Nephron progenitor cell (in vitro differentiated cells): ENCODE measurements at regions not wholly inside any gene's neighbourhood (a gene's known extent, or its start where the extent isn't known, plus 50 kb on each side); places are given as distances from the start of the nearest gene placed in this dataset.

Experiments used
- DNase-seq: peaks from one replicate; pipeline ENCODE4 v3.0.0; 2021
- H3K27ac Mint-ChIP-seq: 2 replicates; pipeline ENCODE4 v1.8.0; 2021; ENCODE audit warnings: mild to moderate bottlenecking, moderate library complexity, mixed read lengths
- H3K27me3 Mint-ChIP-seq: 2 replicates; pipeline ENCODE4 v1.8.0; 2021; ENCODE audit warnings: mild to moderate bottlenecking, low read depth, mixed read lengths; ENCODE audit not compliant: poor library complexity
- H3K36me3 Mint-ChIP-seq: 2 replicates; pipeline ENCODE4 v1.8.0; 2021; ENCODE audit warnings: low read depth, mixed read lengths
- H3K4me1 Mint-ChIP-seq: 2 replicates; pipeline ENCODE4 v1.8.0; 2021; ENCODE audit warnings: mixed read lengths
- H3K4me3 Mint-ChIP-seq: 2 replicates; pipeline ENCODE4 v1.8.0; 2021; ENCODE audit warnings: mild to moderate bottlenecking, moderate library complexity, mixed read lengths
- H3K9me3 Mint-ChIP-seq: 2 replicates; pipeline ENCODE4 v1.8.0; 2021; ENCODE audit warnings: mild to moderate bottlenecking, moderate library complexity, mixed read lengths
- CTCF ChIP-seq: fragments of 200-600 bp; sonication (generic); IDR thresholded peaks from 2 replicates; pipeline ENCODE4 v1.5.0; 2021; ENCODE audit warnings: antibody characterized with exemption

GRCh38 chr21:39079617-39080016 is 103.6 kb downstream of the PSMG1 start:
- Mint-ChIP-seq H3K4me1 (peaks cover 23% of the 10 kb centered on the region), H3K9me3 (peaks cover 13% of the 10 kb centered on the region), H3K36me3 (no peaks in the 10 kb centered on the region), H3K4me3 (no peak overlapping the region), H3K27me3 (peaks cover 20% of the 10 kb centered on the region), H3K27ac (peak overlapping the region; percentile 76)
- DNase-seq: no peak
- no peak for TF ChIP-seq CTCF

- H3K4me1 Mint-ChIP-seq: peaks cover 16% of the 10 kb centered on the region
- peaks cover 24% of the 10 kb centered on the region for H3K27me3 Mint-ChIP-seq
- H3K36me3 Mint-ChIP-seq: no peaks in the 10 kb centered on the region
- no peak overlapping the region for H3K4me3 Mint-ChIP-seq
- H3K9me3 Mint-ChIP-seq: peaks cover 18% of the 10 kb centered on the region
- no peak for TF ChIP-seq CTCF
- DNase-seq: no peak
- H3K27ac Mint-ChIP-seq: no peak overlapping the region
These were observed 104.8 kb downstream of the PSMG1 start for GRCh38 chr21:39078322-39079065.

- Mint-ChIP-seq H3K9me3 (peaks cover 18% of the 10 kb centered on the region), H3K36me3 (no peaks in the 10 kb centered on the region), H3K4me1 (peaks cover 10% of the 10 kb centered on the region), H3K27me3 (peaks cover 20% of the 10 kb centered on the region), H3K4me3 (no peak overlapping the region), H3K27ac (no peak overlapping the region)
- no peak for DNase-seq
- no peak for TF ChIP-seq CTCF
These were observed 105.4 kb downstream of the PSMG1 start for GRCh38 chr21:39077876-39078275.

GRCh38 chr21:39074508-39074907 is 108.7 kb downstream of the PSMG1 start:
- Mint-ChIP-seq H3K4me3 (no peak overlapping the region), H3K27me3 (peaks cover 8% of the 10 kb centered on the region), H3K27ac (no peak overlapping the region), H3K4me1 (peaks cover 4% of the 10 kb centered on the region), H3K9me3 (peaks cover 24% of the 10 kb centered on the region), H3K36me3 (no peaks in the 10 kb centered on the region)
- TF ChIP-seq CTCF: no peak
- no peak for DNase-seq

- Mint-ChIP-seq H3K9me3 (peaks cover 30% of the 10 kb centered on the region), H3K4me3 (no peak overlapping the region), H3K27me3 (peaks cover 8% of the 10 kb centered on the region), H3K27ac (no peak overlapping the region), H3K36me3 (peaks cover 4% of the 10 kb centered on the region), H3K4me1 (no peaks in the 10 kb centered on the region)
- no peak for TF ChIP-seq CTCF
- no peak for DNase-seq
These were observed 109.5 kb downstream of the PSMG1 start for GRCh38 chr21:39073717-39074116.

- H3K27me3 Mint-ChIP-seq: peaks cover 9% of the 10 kb centered on the region
- no peak overlapping the region for H3K27ac Mint-ChIP-seq
- no peak overlapping the region for H3K4me3 Mint-ChIP-seq
- TF ChIP-seq CTCF: no peak
- no peak for DNase-seq
- H3K36me3 Mint-ChIP-seq: peaks cover 7% of the 10 kb centered on the region
- no peaks in the 10 kb centered on the region for H3K4me1 Mint-ChIP-seq
- peaks cover 36% of the 10 kb centered on the region for H3K9me3 Mint-ChIP-seq
These were observed 110.2 kb downstream of the PSMG1 start for GRCh38 chr21:39073063-39073462.
